ENCODE measurements at regions not wholly inside any gene's neighbourhood (a gene's known extent, or its start where the extent isn't known, plus 50 kb on each side); places are given as distances from the start of the nearest gene placed in this dataset.
"Not testable (repeated sequence)": the region's sequence is repeated elsewhere in the genome, so short reads cannot be mapped to it uniquely, and the experiment has no call there.

- peaks cover 4% of the 10 kb centered on the region for H3K4me1 ChIP-seq (ENCODE audit: control insufficient read depth, insufficient read depth, low read length)
- no peak overlapping the region for H3K9ac ChIP-seq (ENCODE audit: low read depth, low read length)
- no peaks in the 10 kb centered on the region for H3K9me3 ChIP-seq (ENCODE audit: control insufficient read depth, insufficient read depth, low read length)
- H3K4me3 ChIP-seq (ENCODE audit: low read depth, low read length) = no peak overlapping the region
- H3K27me3 ChIP-seq (ENCODE audit: control insufficient read depth, insufficient read depth, low read length) = no peaks in the 10 kb centered on the region
- no peaks in the 10 kb centered on the region for H3K36me3 ChIP-seq (ENCODE audit: control insufficient read depth, insufficient read depth, low read length)
Observed at GRCh38 chr2:156001851-156002250, 330.7 kb downstream of the NR4A2 start.

GRCh38 chr2:155997538-155997937 is 335.0 kb downstream of the NR4A2 start:
- Histone ChIP-seq H3K36me3 (ENCODE audit: control insufficient read depth, insufficient read depth, low read length) (no peaks in the 10 kb centered on the region), H3K9ac (ENCODE audit: low read depth, low read length) (no peak overlapping the region), H3K4me1 (ENCODE audit: control insufficient read depth, insufficient read depth, low read length) (no peaks in the 10 kb centered on the region), H3K9me3 (ENCODE audit: control insufficient read depth, insufficient read depth, low read length) (no peaks in the 10 kb centered on the region), H3K4me3 (ENCODE audit: low read depth, low read length) (no peak overlapping the region), H3K27me3 (ENCODE audit: control insufficient read depth, insufficient read depth, low read length) (no peaks in the 10 kb centered on the region)

GRCh38 chr2:155994315-155994714 is 338.2 kb downstream of the NR4A2 start:
- H3K9ac ChIP-seq (ENCODE audit: low read depth, low read length) = no peak overlapping the region

GRCh38 chr2:155983845-155984244 is 348.7 kb downstream of the NR4A2 start:
- H3K27me3 ChIP-seq (ENCODE audit: control insufficient read depth, insufficient read depth, low read length) = no peaks in the 10 kb centered on the region
- H3K9me3 ChIP-seq (ENCODE audit: control insufficient read depth, insufficient read depth, low read length) = no peaks in the 10 kb centered on the region
- H3K9ac ChIP-seq (ENCODE audit: low read depth, low read length) = no peak overlapping the region
- no peaks in the 10 kb centered on the region for H3K4me1 ChIP-seq (ENCODE audit: control insufficient read depth, insufficient read depth, low read length)
- no peaks in the 10 kb centered on the region for H3K36me3 ChIP-seq (ENCODE audit: control insufficient read depth, insufficient read depth, low read length)
- no peak overlapping the region for H3K4me3 ChIP-seq (ENCODE audit: low read depth, low read length)

More at GRCh38 chr2:155994315-155994714, 338.2 kb downstream of the NR4A2 start:
- no peaks in the 10 kb centered on the region for H3K4me1 ChIP-seq (ENCODE audit: control insufficient read depth, insufficient read depth, low read length)
- no peaks in the 10 kb centered on the region for H3K9me3 ChIP-seq (ENCODE audit: control insufficient read depth, insufficient read depth, low read length)
- H3K4me3 ChIP-seq (ENCODE audit: low read depth, low read length) = no peak overlapping the region
- no peaks in the 10 kb centered on the region for H3K36me3 ChIP-seq (ENCODE audit: control insufficient read depth, insufficient read depth, low read length)
- H3K27me3 ChIP-seq (ENCODE audit: control insufficient read depth, insufficient read depth, low read length) = no peaks in the 10 kb centered on the region

- Histone ChIP-seq H3K27me3 (ENCODE audit: control insufficient read depth, insufficient read depth, low read length) (no peaks in the 10 kb centered on the region), H3K36me3 (ENCODE audit: control insufficient read depth, insufficient read depth, low read length) (no peaks in the 10 kb centered on the region), H3K4me3 (ENCODE audit: low read depth, low read length) (no peak overlapping the region), H3K9me3 (ENCODE audit: control insufficient read depth, insufficient read depth, low read length) (no peaks in the 10 kb centered on the region), H3K4me1 (ENCODE audit: control insufficient read depth, insufficient read depth, low read length) (no peaks in the 10 kb centered on the region), H3K9ac (ENCODE audit: low read depth, low read length) (no peak overlapping the region)
Observed at GRCh38 chr2:155982135-155982534, 350.4 kb downstream of the NR4A2 start.

GRCh38 chr2:155980941-155981560 is 351.5 kb downstream of the NR4A2 start:
- Histone ChIP-seq H3K27me3 (ENCODE audit: control insufficient read depth, insufficient read depth, low read length) (no peaks in the 10 kb centered on the region), H3K4me3 (ENCODE audit: low read depth, low read length) (no peak overlapping the region), H3K9me3 (ENCODE audit: control insufficient read depth, insufficient read depth, low read length) (no peaks in the 10 kb centered on the region), H3K36me3 (ENCODE audit: control insufficient read depth, insufficient read depth, low read length) (no peaks in the 10 kb centered on the region), H3K4me1 (ENCODE audit: control insufficient read depth, insufficient read depth, low read length) (no peaks in the 10 kb centered on the region), H3K9ac (ENCODE audit: low read depth, low read length) (no peak overlapping the region)

GRCh38 chr2:155975734-155976133 is 356.8 kb downstream of the NR4A2 start:
- Histone ChIP-seq H3K9ac (ENCODE audit: low read depth, low read length) (no peak overlapping the region), H3K36me3 (ENCODE audit: control insufficient read depth, insufficient read depth, low read length) (no peaks in the 10 kb centered on the region)

GRCh38 chr2:155972916-155973315 is 359.6 kb downstream of the NR4A2 start:
- Histone ChIP-seq H3K4me1 (ENCODE audit: control insufficient read depth, insufficient read depth, low read length) (no peaks in the 10 kb centered on the region), H3K36me3 (ENCODE audit: control insufficient read depth, insufficient read depth, low read length) (no peaks in the 10 kb centered on the region), H3K9me3 (ENCODE audit: control insufficient read depth, insufficient read depth, low read length) (no peaks in the 10 kb centered on the region), H3K9ac (ENCODE audit: low read depth, low read length) (no peak overlapping the region), H3K4me3 (ENCODE audit: low read depth, low read length) (no peak overlapping the region), H3K27me3 (ENCODE audit: control insufficient read depth, insufficient read depth, low read length) (no peaks in the 10 kb centered on the region)

More at GRCh38 chr2:155975734-155976133, 356.8 kb downstream of the NR4A2 start:
- no peaks in the 10 kb centered on the region for H3K4me1 ChIP-seq (ENCODE audit: control insufficient read depth, insufficient read depth, low read length)
- no peak overlapping the region for H3K4me3 ChIP-seq (ENCODE audit: low read depth, low read length)
- H3K27me3 ChIP-seq (ENCODE audit: control insufficient read depth, insufficient read depth, low read length) = no peaks in the 10 kb centered on the region
- H3K9me3 ChIP-seq (ENCODE audit: control insufficient read depth, insufficient read depth, low read length) = no peaks in the 10 kb centered on the region

- peak overlapping the region; percentile 48 for H3K4me3 ChIP-seq (ENCODE audit: low read depth, low read length)
- H3K9ac ChIP-seq (ENCODE audit: low read depth, low read length) = peak overlapping the region; percentile 79
- H3K36me3 ChIP-seq (ENCODE audit: control insufficient read depth, insufficient read depth, low read length); H3K4me1 ChIP-seq (ENCODE audit: control insufficient read depth, insufficient read depth, low read length); H3K9me3 ChIP-seq (ENCODE audit: control insufficient read depth, insufficient read depth, low read length); H3K27me3 ChIP-seq (ENCODE audit: control insufficient read depth, insufficient read depth, low read length): not testable (repeated sequence)
Observed at GRCh38 chr2:155966064-155966471, 366.5 kb downstream of the NR4A2 start.

- H3K9ac ChIP-seq (ENCODE audit: low read depth, low read length) = peak overlapping the region; percentile 79
- H3K4me1 ChIP-seq (ENCODE audit: control insufficient read depth, insufficient read depth, low read length) = peaks cover 5% of the 10 kb centered on the region
- H3K4me3 ChIP-seq (ENCODE audit: low read depth, low read length) = peak overlapping the region; percentile 48
Observed at GRCh38 chr2:155965415-155966063, 367.0 kb downstream of the NR4A2 start.

GRCh38 chr2:155961641-155962040 is 370.9 kb downstream of the NR4A2 start:
- Histone ChIP-seq H3K27me3 (ENCODE audit: control insufficient read depth, insufficient read depth, low read length) (no peaks in the 10 kb centered on the region), H3K4me1 (ENCODE audit: control insufficient read depth, insufficient read depth, low read length) (peaks cover 5% of the 10 kb centered on the region), H3K9me3 (ENCODE audit: control insufficient read depth, insufficient read depth, low read length) (no peaks in the 10 kb centered on the region), H3K4me3 (ENCODE audit: low read depth, low read length) (no peak overlapping the region), H3K9ac (ENCODE audit: low read depth, low read length) (no peak overlapping the region), H3K36me3 (ENCODE audit: control insufficient read depth, insufficient read depth, low read length) (no peaks in the 10 kb centered on the region)

More at GRCh38 chr2:155965415-155966063, 367.0 kb downstream of the NR4A2 start:
- no peaks in the 10 kb centered on the region for H3K27me3 ChIP-seq (ENCODE audit: control insufficient read depth, insufficient read depth, low read length)
- no peaks in the 10 kb centered on the region for H3K36me3 ChIP-seq (ENCODE audit: control insufficient read depth, insufficient read depth, low read length)
- no peaks in the 10 kb centered on the region for H3K9me3 ChIP-seq (ENCODE audit: control insufficient read depth, insufficient read depth, low read length)

- Histone ChIP-seq H3K27me3 (ENCODE audit: control insufficient read depth, insufficient read depth, low read length) (no peaks in the 10 kb centered on the region), H3K9me3 (ENCODE audit: control insufficient read depth, insufficient read depth, low read length) (no peaks in the 10 kb centered on the region), H3K36me3 (ENCODE audit: control insufficient read depth, insufficient read depth, low read length) (no peaks in the 10 kb centered on the region), H3K4me3 (ENCODE audit: low read depth, low read length) (no peak overlapping the region), H3K9ac (ENCODE audit: low read depth, low read length) (no peak overlapping the region), H3K4me1 (ENCODE audit: control insufficient read depth, insufficient read depth, low read length) (no peaks in the 10 kb centered on the region)
Observed at GRCh38 chr2:155958834-155959233, 373.7 kb downstream of the NR4A2 start.

Data from iPS-15b (cell line).